Smooth muscle cell of the brain vasculature (primary cell): ENCODE measurements at regions not wholly inside any gene's neighbourhood (a gene's known extent, or its start where the extent isn't known, plus 50 kb on each side); places are given as distances from the start of the nearest gene placed in this dataset.
"Not testable (repeated sequence)": the region's sequence is repeated elsewhere in the genome, so short reads cannot be mapped to it uniquely, and the experiment has no call there.

Source experiments
- DNase-seq: peaks from one replicate; pipeline ENCODE4 v3.0.0-alpha.2; 2012; ENCODE audit warnings: low read depth, low spot score

- DNase-seq: no peak
Measured at GRCh38 chr13:47707414-47707813, 293.7 kb downstream of the SUCLA2 start.

DNA sequence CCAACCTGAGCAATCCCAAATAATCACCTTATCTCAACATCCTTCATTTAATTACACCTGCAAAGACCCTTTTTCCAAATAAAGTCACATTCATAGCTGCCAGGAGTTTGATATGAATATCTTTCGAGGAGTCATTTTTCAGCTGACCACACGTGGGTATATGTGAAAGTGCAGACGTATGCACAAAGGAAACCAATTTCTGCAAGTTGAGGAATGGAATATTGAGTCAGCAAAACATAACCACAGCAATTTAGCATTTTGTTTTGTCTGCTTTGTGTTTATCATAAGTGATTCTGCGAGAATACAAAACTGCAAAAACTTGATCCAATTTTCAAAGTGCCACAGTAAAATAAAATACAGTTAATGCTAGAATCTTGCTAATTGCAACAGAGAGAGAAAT lies 295.9 kb downstream of the SUCLA2 start:
- no peak for DNase-seq

- DNase-seq: no peak
Measured at GRCh38 chr13:47696674-47697073, 304.4 kb downstream of the SUCLA2 start.

DNA sequence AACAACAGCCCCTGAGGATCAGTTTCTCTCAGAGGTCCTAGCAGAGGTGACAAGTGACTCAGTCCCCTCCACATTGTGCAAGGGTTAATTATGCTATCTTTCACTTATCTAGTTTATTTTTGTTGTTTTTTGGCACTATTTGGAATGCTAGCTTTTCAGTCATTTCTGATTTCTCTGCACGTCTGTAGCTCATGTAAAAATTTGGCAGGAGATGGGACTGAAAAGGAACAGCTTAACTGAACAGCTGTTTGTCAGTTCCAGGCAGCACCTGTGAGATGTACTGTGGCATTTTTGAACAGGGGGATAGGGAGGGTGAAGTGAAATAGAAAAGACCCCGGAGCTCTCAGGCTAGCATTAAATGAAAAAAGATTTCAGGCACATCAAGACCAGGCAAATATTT lies 313.5 kb downstream of the SUCLA2 start:
- no peak for DNase-seq

GRCh38 chr13:47685156-47685555 lies 315.9 kb downstream of the SUCLA2 start:
- not testable (repeated sequence) for DNase-seq

DNA sequence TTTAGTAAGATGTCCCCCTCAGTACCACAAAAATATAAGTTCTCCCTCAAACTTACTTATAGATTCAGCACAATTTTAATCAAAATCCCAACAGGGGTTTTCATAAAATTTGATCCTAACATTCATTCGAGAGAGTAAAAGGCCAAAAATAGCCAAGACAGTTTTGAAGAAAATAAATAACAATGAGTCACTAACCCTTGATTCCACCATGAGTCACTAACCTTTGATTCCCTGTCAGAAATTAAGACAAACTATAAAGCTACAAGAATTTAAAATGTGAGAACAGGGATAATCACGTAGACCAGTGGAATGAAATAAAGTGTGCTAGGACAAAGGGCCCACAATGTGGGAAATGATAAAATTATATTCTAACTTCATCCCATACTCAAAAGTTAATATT lies 320.3 kb downstream of the SUCLA2 start:
- no peak for DNase-seq

DNA sequence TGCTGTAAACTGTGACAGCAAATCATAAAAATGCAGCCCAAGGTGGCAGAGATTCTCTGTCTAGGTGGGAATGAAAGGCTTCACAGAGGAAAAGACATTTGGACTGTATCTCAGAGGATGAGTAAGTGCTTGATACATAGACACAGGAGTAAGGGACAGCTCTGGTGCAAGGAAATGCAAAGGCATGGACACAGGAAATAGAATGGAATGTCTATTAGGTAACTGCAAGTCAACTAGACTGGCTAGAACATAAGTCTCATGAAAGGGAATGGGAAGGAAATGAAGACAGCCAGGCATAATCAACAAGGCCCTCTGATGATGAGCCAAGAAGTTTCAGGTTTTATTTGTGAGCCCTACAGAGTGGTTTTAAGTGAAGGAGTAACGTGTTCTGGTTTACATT lies 321.7 kb downstream of the SUCLA2 start:
- no peak for DNase-seq

DNA sequence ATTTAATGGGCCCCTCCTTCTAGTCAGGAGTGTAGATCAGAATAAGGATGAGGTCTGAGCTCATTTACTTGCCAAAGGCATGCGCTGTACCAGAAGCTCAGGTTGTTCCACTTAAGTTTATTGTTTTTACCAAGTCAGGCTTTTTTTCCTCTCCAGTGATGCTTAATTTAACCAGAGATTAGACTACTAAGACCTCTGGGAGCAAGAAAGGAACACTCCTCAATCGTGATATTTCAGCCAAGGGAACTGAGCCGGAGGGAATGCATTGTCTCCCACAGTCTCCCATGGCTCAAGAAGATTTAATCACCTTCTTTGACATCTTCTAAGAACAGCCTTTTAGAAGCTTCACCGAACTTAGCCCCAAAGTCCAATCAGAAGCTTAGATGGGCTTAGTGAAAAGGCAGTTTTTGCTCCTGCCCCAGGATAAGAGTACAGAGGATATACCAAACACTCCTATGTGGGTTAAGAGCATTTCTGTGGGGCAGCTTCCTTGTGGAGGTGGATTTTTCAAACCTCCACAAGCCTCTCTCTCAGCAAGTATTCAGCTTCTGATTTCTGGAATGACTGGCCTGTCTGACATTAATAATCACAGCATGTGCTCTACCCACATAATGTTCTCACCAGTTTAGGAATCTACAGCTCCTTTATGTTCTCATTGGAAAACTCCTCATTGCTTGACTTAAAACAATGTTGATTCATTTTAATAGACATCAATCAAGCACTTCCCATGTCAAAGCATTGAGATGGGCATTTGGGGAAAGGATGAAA lies 322.7 kb downstream of the SUCLA2 start:
- no peak for DNase-seq

DNA sequence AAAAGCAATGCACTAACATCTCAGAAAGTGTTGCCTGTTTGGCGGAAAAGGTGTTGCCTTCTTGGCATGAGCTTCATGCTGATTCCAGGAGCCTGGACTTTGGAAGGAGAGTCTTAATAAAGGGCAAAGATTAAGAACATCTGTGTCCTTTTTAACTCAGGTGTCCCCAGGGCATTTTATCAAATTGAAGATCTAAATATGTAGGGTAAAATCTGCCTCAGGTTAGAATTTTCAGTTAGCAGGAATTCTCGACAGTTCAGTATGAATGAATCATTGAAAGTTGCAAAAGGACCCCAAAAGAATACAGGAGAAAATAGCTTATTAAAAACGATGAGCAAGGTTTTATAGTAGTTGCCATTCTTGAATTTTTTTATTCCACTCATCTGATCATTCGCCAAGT lies 325.2 kb downstream of the SUCLA2 start:
- DNase-seq: no peak

- DNase-seq: no peak
Measured at GRCh38 chr13:47673009-47673850, 327.8 kb downstream of the SUCLA2 start.

- DNase-seq: no peak
Measured at GRCh38 chr13:47672245-47673008, 328.6 kb downstream of the SUCLA2 start.

GRCh38 chr13:47671776-47672175 lies 329.3 kb downstream of the SUCLA2 start:
- DNase-seq: no peak

DNA sequence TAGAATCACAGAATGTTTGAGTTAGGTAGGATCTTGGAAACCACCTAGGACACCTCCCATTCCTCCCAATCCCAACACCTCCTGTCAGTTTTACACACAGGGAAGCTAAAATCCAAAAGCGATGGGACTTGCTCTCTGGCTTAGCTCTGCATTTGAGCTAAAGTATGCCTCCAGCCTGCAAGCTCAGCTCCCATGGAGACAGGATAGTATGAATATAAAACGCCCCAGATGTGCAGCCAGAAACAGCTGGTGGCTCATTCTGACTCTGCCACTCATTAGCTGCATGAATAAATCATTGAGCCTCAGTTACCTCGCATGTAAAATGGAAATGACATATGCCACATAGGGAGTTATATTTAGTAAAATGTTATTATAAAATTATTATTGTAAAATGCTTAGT lies 336.0 kb downstream of the SUCLA2 start:
- no peak for DNase-seq

DNA sequence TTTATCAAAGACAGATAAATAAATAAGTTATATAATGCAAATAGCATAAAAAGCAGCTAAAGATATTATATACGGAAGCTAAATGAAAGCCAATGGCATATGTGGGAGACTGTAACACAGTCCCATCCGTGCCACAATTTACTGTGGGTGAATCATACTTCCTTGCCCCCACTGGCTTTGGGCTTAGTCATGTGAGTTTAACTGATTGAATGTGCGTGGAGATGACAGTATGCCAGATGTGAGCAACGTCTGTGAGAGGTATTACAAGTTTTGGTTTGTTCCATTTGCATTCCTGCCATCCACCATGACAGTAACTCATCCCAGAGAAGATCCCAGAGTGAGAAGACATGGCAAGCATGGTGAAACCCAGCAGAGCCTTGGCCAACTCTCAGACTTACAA lies 340.0 kb downstream of the SUCLA2 start:
- DNase-seq: no peak

DNA sequence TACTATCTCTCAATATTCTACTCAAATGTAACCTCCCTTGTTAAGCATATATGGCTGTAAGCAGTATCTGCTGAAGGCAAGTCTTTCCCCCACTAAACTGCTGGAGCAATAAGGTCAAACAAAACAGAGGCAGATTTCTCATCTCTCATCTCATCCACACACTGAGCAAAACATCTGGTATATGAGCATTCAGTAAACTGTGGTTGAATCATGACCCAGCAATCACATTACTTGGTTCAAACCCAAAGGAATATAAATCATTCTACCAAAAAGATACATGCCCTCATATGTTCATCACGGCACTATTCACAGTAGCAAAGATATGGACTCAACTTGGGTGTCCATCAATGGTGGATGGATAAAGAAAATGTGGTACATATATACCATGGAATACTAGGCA lies 344.4 kb downstream of the SUCLA2 start:
- no peak for DNase-seq

GRCh38 chr13:47650209-47650608 lies 350.9 kb downstream of the SUCLA2 start:
- DNase-seq: no peak

DNA sequence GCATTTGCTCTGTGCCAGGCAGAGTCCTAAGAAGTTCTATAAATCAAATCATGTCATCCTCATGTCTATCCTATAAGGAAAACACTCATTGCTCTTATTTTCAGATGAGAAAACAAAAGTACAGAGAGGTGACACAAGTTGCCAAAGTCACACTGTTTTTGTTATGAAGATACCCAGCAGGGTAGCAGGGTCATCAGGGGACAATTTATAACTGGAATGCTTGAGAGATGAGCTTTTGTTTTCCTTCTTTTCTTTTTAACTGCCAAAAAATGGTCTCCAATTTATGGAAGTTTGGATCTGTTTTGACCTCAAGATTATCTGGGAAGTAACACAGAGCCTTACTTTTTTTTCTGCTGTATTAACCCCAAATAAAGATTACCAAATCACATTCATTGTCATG lies 354.1 kb downstream of the SUCLA2 start:
- DNase-seq: no peak

- no peak for DNase-seq
Measured at GRCh38 chr13:47646298-47646697, 354.8 kb downstream of the SUCLA2 start.

- DNase-seq: no peak
Measured at GRCh38 chr13:47639738-47640447, 361.2 kb downstream of the SUCLA2 start.

DNA sequence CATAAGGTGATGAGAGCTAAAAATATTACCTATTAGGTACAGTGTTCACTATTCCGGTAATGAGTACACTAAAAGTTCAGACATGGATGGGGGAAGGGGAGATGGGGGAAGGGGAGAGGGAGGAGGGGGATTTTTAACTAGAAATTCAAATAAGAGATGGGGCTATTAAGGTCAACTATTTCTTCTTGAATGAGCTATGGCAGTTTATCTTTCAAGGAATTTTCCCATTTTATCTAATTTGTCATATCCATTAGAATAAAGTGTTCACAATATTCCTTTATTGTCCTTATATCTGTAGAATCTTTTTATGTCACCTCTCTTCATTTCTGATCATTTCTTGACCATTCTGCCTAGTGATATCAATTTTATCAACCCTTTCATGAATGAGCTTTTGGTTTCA lies 362.4 kb downstream of the SUCLA2 start:
- no peak for DNase-seq

DNA sequence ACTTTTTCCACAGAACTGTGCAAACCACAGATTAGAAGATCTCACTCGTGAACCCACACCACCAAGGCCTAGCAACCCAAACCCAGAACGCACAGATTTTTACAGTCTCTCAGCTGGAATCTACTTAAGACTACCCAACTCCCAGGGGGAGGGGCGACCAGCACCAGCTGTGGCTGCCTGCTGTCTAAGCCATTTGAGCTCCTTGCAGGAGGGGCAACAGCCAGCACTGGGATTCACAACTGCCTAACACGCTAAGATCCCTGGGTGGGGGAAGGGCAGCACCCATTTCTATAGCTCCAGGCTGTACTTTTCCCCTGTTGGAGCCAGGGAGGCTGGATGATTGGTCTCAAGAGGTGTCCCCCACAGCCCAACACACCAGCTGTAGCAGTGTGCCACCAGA lies 368.8 kb downstream of the SUCLA2 start:
- DNase-seq: no peak

- no peak for DNase-seq
Measured at GRCh38 chr13:47628666-47629065, 372.4 kb downstream of the SUCLA2 start.
